HepG2 (cell line): ENCODE measurements at regions not wholly inside any gene's neighbourhood (a gene's known extent, or its start where the extent isn't known, plus 50 kb on each side); places are given as distances from the start of the nearest gene placed in this dataset.

Source experiments
- ATAC-seq: fragments of 200-7000 bp; cut with Tn5 transposase; 3 replicates; pipeline ENCODE4 v1.9.1; 2020; ENCODE audit warnings: mild to moderate bottlenecking, moderate library complexity
- BruUV-seq: library from RNA; stranded (reverse); fragments of 400-500 nt; replicated peaks from 2 replicates; lab custom pipeline; 2021; lab: Mats Ljungman, UMichigan
- CTCF ChIA-PET: fragments of 300-600 bp; formaldehyde crosslinking; extraction: SDS; loops from one replicate; lab custom pipeline; 2021; ENCODE audit warnings: low total read pairs, inconsistent platforms, low intra/inter-chr PET ratio; lab: Yijun Ruan, JAX
- POLR2A ChIA-PET: fragments of 350-600 bp; sonication (Branson Sonifier 250); formaldehyde crosslinking; loops from one replicate; lab custom pipeline; 2020; ENCODE audit warnings: antibody characterized with exemption, inconsistent platforms; lab: Yijun Ruan, JAX
- DNase-seq: peaks from one replicate; pipeline ENCODE4 v3.0.0-alpha.2; 2015; ENCODE audit warnings: low spot score
- FAIRE-seq: peaks from 3 replicates; lab custom pipeline; 2011; peaks lifted over from hg19 to GRCh38; lab: Jason Lieb, UNC
- H2AFZ ChIP-seq: one replicate; pipeline ENCODE4 v1.6.1; 2011; ENCODE audit warnings: low read length, inconsistent platforms
- H3K27ac ChIP-seq: fragments of 300-600 bp; 3 replicates; pipeline ENCODE4 v1.8.0; 2011; ENCODE audit warnings: mixed run types, mild to moderate bottlenecking, mixed read lengths, low read length, inconsistent platforms; ENCODE audit not compliant: insufficient read depth; ENCODE audit errors: extremely low read length
- H3K27me3 ChIP-seq, 2 experiments: fragments of 200-600 bp in 1 of 2; 2 replicates in 1 of 2; 3 replicates in 1 of 2; pipeline versions ENCODE4 v1.6.0 to v1.8.0; 2011; ENCODE audit warnings: low read length in 2 of 2, mild to moderate bottlenecking in 2 of 2, moderate library complexity in 2 of 2, inconsistent platforms in 1 of 2; ENCODE audit not compliant: insufficient read depth in 2 of 2, control insufficient read depth in 1 of 2
- H3K36me3 ChIP-seq, 2 experiments: fragments of 200-600 bp in 1 of 2; replicated peaks in 1 of 2; 2 replicates in 1 of 2; 3 replicates in 1 of 2; pipeline versions ENCODE4 v1.5.1 to v1.8.0; 2011; ENCODE audit warnings: low read length in 2 of 2, inconsistent platforms in 1 of 2; ENCODE audit not compliant: insufficient read depth in 2 of 2, control insufficient read depth in 1 of 2
- H3K4me1 ChIP-seq: 2 replicates; pipeline ENCODE4 v1.5.1; 2012; ENCODE audit warnings: low read length, inconsistent platforms; ENCODE audit not compliant: insufficient read depth
- H3K4me2 ChIP-seq: 2 replicates; pipeline ENCODE4 v1.6.0; 2011; ENCODE audit warnings: low read depth, low read length, inconsistent platforms
- H3K4me3 ChIP-seq, 3 experiments: fragments of 200-600 bp in 1 of 3; sonication (generic), shearing (Covaris generic) in 1 of 3; replicated peaks in 1 of 3; 2 replicates each; pipeline ENCODE4 v1.5.1; 2011 to 2016; ENCODE audit warnings: low read length in 3 of 3, inconsistent platforms in 2 of 3, low read depth in 2 of 3, mild to moderate bottlenecking in 2 of 3, control low read depth in 1 of 3, mixed read lengths in 1 of 3; ENCODE audit not compliant: insufficient read depth in 1 of 3
- H3K79me2 ChIP-seq: one replicate; pipeline ENCODE4 v1.6.1; 2011; ENCODE audit warnings: low read length, inconsistent platforms; ENCODE audit not compliant: insufficient read depth
- H3K9ac ChIP-seq: 2 replicates; pipeline ENCODE4 v1.6.0; 2011; ENCODE audit warnings: mild to moderate bottlenecking, low read depth, low read length, inconsistent platforms; ENCODE audit not compliant: insufficient read depth
- H3K9me3 ChIP-seq: 2 replicates; pipeline ENCODE4 v1.5.1; 2012; ENCODE audit warnings: mild to moderate bottlenecking, low read length
- H4K20me1 ChIP-seq: 2 replicates; pipeline ENCODE4 v1.6.0; 2011; ENCODE audit warnings: inconsistent platforms, mild to moderate bottlenecking, low read length, moderate library complexity; ENCODE audit not compliant: insufficient read depth
- NCOA2 ChIP-seq: sonication (generic); formaldehyde crosslinking; IDR thresholded peaks from 2 replicates; pipeline ENCODE4 v1.8.0; 2022; ENCODE audit warnings: inconsistent platforms
- PITX1 ChIP-seq: sonication (generic); formaldehyde crosslinking; IDR thresholded peaks from 2 replicates; pipeline ENCODE4 v1.5.1; 2020; ENCODE audit warnings: mild to moderate bottlenecking, missing genetic modification reagents
- SOX13 ChIP-seq, 3 experiments: fragments of 450-650 bp in 1 of 3; sonication (generic) in 1 of 3; formaldehyde crosslinking in 1 of 3; IDR thresholded peaks in 2 of 3; conservative IDR thresholded peaks in 1 of 3; 2 replicates each; pipeline versions ENCODE4 v1.5.0 to v1.6.1; 2016 to 2020; ENCODE audit warnings: antibody characterized with exemption in 1 of 3, mild to moderate bottlenecking in 1 of 3, missing compliant biosample characterization in 1 of 3, missing genetic modification reagents in 1 of 3, moderate library complexity in 1 of 3
- ZFP37 ChIP-seq: sonication (generic); formaldehyde crosslinking; IDR thresholded peaks from 2 replicates; pipeline ENCODE4 v1.4.0; 2020; ENCODE audit warnings: missing genetic modification reagents, borderline replicate concordance
- ZSCAN12 ChIP-seq: sonication (generic); formaldehyde crosslinking; IDR thresholded peaks from 2 replicates; pipeline ENCODE4 v1.9.0; 2021; ENCODE audit warnings: mild to moderate bottlenecking, missing genetic modification reagents
- WGBS: methylation state at CpG from one replicate; pipeline ENCODE4 v1.1.6; 2017; ENCODE audit warnings: low lambda C conversion rate; 5-methylcytosine and 5-hydroxymethylcytosine counted together
- in situ Hi-C: cut with HindIII; loops from 2 replicates; pipeline ENCODE4 v1.10.0; 2017; ENCODE audit warnings: low pct_unique_long_range_greater_than_20kb; ENCODE audit not compliant: extremely low pct_ligation_motif_present
- intact Hi-C: fragments of 100-400 bp; cut with micrococcal nuclease; formaldehyde crosslinking; loops from one replicate; pipeline ENCODE4 v1.10.0; 2022; ENCODE audit not compliant: unreplicated experiment
- TF ChIP-seq, protein P1 (sequence below): sonication (generic); formaldehyde crosslinking; IDR thresholded peaks from 2 replicates; pipeline ENCODE4 v1.9.0; 2021; ENCODE audit warnings: mild to moderate bottlenecking, missing genetic modification reagents
- TF ChIP-seq, protein P2 (sequence below): IDR thresholded peaks from 2 replicates; pipeline ENCODE4 v1.4.0; 2020; ENCODE audit warnings: mild to moderate bottlenecking, missing genetic modification reagents

DNA sequence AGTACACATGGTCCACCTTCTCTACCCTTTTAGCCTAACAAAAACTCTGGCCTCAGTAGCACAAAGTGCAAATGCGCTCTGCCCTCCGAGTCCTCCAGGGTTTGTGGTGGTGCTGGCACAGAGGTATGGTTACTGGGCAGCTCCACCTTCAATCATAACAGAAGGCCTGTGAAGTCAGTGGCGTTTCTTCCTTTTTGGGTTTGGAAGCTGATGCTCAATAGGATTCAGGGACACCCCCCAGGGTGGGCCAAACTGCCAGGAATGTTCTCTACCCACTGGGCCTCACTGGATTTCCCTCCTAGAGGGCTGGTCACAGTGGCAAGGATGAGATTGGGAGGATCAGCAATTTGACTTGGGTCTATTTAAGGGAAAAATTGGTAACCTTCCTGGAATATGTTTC lies 286.1 kb upstream of the FOXQ1 start:
- ATAC-seq (no peak), FAIRE-seq (no peak), DNase-seq (no peak)
- no peak overlapping the region for H3K4me2 ChIP-seq
- intact Hi-C loops: no loop called here
- 97% methylated on average over 3 of the region's 3 CpGs for WGBS
- BruUV-seq: no TSS peak
- CTCF ChIA-PET: no interaction called here
- TF ChIP-seq PITX1 (CRISPR knock-in tag): no peak
- H3K36me3 ChIP-seq: no peaks in the 10 kb centered on the region
- H3K79me2 ChIP-seq: no peaks in the 10 kb centered on the region
- peaks cover 17% of the 10 kb centered on the region for H3K4me1 ChIP-seq
- H3K27ac ChIP-seq: no peak overlapping the region
- no peak overlapping the region for H2AFZ ChIP-seq
- H3K4me3 ChIP-seq: no peak overlapping the region
- H3K9ac ChIP-seq: no peak overlapping the region
- in situ Hi-C loops: no loop called here
- no peaks in the 10 kb centered on the region for H3K27me3 ChIP-seq
- H4K20me1 ChIP-seq: no peaks in the 10 kb centered on the region
- no peaks in the 10 kb centered on the region for H3K9me3 ChIP-seq
- POLR2A ChIA-PET: no interaction called here

- H3K9ac ChIP-seq: no peak overlapping the region
- FAIRE-seq (peak; percentile 60), DNase-seq (peak; percentile 52), ATAC-seq (no peak)
- CTCF ChIA-PET: no interaction called here
- no peak overlapping the region for H3K27ac ChIP-seq
- BruUV-seq: no TSS peak
- no peaks in the 10 kb centered on the region for H3K27me3 ChIP-seq
- whole genome bisulfite sequencing: 63% methylated on average over 9 of the region's 9 CpGs
- POLR2A ChIA-PET: no interaction called here
- H3K36me3 ChIP-seq: no peaks in the 10 kb centered on the region
- in situ Hi-C loops: no loop called here
- no peaks in the 10 kb centered on the region for H4K20me1 ChIP-seq
- H2AFZ ChIP-seq: no peak overlapping the region
- H3K4me2 ChIP-seq: 0 out of 2 replicates have a peak overlapping the region, but pooled peaks have one; percentile 2
- H3K4me1 ChIP-seq: peaks cover 17% of the 10 kb centered on the region
- intact Hi-C loops: no loop called here
- no peak overlapping the region for H3K4me3 ChIP-seq
- H3K79me2 ChIP-seq: no peaks in the 10 kb centered on the region
- no peaks in the 10 kb centered on the region for H3K9me3 ChIP-seq
- no peak for TF ChIP-seq ZSCAN12
- no peak for TF ChIP-seq ZFP37
- TF ChIP-seq, protein P1, sequence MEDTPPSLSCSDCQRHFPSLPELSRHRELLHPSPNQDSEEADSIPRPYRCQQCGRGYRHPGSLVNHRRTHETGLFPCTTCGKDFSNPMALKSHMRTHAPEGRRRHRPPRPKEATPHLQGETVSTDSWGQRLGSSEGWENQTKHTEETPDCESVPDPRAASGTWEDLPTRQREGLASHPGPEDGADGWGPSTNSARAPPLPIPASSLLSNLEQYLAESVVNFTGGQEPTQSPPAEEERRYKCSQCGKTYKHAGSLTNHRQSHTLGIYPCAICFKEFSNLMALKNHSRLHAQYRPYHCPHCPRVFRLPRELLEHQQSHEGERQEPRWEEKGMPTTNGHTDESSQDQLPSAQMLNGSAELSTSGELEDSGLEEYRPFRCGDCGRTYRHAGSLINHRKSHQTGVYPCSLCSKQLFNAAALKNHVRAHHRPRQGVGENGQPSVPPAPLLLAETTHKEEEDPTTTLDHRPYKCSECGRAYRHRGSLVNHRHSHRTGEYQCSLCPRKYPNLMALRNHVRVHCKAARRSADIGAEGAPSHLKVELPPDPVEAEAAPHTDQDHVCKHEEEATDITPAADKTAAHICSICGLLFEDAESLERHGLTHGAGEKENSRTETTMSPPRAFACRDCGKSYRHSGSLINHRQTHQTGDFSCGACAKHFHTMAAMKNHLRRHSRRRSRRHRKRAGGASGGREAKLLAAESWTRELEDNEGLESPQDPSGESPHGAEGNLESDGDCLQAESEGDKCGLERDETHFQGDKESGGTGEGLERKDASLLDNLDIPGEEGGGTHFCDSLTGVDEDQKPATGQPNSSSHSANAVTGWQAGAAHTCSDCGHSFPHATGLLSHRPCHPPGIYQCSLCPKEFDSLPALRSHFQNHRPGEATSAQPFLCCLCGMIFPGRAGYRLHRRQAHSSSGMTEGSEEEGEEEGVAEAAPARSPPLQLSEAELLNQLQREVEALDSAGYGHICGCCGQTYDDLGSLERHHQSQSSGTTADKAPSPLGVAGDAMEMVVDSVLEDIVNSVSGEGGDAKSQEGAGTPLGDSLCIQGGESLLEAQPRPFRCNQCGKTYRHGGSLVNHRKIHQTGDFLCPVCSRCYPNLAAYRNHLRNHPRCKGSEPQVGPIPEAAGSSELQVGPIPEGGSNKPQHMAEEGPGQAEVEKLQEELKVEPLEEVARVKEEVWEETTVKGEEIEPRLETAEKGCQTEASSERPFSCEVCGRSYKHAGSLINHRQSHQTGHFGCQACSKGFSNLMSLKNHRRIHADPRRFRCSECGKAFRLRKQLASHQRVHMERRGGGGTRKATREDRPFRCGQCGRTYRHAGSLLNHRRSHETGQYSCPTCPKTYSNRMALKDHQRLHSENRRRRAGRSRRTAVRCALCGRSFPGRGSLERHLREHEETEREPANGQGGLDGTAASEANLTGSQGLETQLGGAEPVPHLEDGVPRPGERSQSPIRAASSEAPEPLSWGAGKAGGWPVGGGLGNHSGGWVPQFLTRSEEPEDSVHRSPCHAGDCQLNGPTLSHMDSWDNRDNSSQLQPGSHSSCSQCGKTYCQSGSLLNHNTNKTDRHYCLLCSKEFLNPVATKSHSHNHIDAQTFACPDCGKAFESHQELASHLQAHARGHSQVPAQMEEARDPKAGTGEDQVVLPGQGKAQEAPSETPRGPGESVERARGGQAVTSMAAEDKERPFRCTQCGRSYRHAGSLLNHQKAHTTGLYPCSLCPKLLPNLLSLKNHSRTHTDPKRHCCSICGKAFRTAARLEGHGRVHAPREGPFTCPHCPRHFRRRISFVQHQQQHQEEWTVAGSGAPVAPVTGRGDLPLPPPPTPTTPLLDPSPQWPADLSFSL: no peak
- TF ChIP-seq, protein P2, sequence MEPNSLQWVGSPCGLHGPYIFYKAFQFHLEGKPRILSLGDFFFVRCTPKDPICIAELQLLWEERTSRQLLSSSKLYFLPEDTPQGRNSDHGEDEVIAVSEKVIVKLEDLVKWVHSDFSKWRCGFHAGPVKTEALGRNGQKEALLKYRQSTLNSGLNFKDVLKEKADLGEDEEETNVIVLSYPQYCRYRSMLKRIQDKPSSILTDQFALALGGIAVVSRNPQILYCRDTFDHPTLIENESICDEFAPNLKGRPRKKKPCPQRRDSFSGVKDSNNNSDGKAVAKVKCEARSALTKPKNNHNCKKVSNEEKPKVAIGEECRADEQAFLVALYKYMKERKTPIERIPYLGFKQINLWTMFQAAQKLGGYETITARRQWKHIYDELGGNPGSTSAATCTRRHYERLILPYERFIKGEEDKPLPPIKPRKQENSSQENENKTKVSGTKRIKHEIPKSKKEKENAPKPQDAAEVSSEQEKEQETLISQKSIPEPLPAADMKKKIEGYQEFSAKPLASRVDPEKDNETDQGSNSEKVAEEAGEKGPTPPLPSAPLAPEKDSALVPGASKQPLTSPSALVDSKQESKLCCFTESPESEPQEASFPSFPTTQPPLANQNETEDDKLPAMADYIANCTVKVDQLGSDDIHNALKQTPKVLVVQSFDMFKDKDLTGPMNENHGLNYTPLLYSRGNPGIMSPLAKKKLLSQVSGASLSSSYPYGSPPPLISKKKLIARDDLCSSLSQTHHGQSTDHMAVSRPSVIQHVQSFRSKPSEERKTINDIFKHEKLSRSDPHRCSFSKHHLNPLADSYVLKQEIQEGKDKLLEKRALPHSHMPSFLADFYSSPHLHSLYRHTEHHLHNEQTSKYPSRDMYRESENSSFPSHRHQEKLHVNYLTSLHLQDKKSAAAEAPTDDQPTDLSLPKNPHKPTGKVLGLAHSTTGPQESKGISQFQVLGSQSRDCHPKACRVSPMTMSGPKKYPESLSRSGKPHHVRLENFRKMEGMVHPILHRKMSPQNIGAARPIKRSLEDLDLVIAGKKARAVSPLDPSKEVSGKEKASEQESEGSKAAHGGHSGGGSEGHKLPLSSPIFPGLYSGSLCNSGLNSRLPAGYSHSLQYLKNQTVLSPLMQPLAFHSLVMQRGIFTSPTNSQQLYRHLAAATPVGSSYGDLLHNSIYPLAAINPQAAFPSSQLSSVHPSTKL: peak; percentile 30; the same call in 1 of the 2 replicates
- no peak for TF ChIP-seq SOX13 (IDR thresholded peaks at IDR 0.05)
- 0 out of 4 replicates have a peak, but pooled peaks of 1 of the 2 experiments have one; percentile 37 for TF ChIP-seq SOX13 (CRISPR knock-in tag; conservative IDR thresholded peaks at IDR 0.05 in 1 of 2, IDR thresholded peaks at IDR 0.05 in 1 of 2)
- 0 out of 2 replicates have a peak, but pooled peaks have one; percentile 19 for TF ChIP-seq NCOA2
These were observed 287.3 kb upstream of the FOXQ1 start for GRCh38 chr6:1024587-1024986.
